HPDE6-E6E7 (cell line): ENCODE measurements at regions not wholly inside any gene's neighbourhood (a gene's known extent, or its start where the extent isn't known, plus 50 kb on each side); places are given as distances from the start of the nearest gene placed in this dataset.

Source experiments
- DNase-seq: peaks from one replicate; pipeline ENCODE4 v3.0.0; 2011; ENCODE audit warnings: missing footprints; ENCODE audit errors: extremely low spot score

- no peak for DNase-seq
These were observed 332.0 kb downstream of the CYRIA start for GRCh38 chr2:16333681-16334080.

GRCh38 chr2:16332681-16333557 lies 332.7 kb downstream of the CYRIA start:
- no peak for DNase-seq

GRCh38 chr2:16331772-16332171 lies 333.9 kb downstream of the CYRIA start:
- DNase-seq = no peak

- no peak for DNase-seq
These were observed 334.7 kb downstream of the CYRIA start for GRCh38 chr2:16330982-16331381.

GRCh38 chr2:16330571-16330970 lies 335.1 kb downstream of the CYRIA start:
- DNase-seq = no peak

- no peak for DNase-seq
These were observed 335.6 kb downstream of the CYRIA start for GRCh38 chr2:16330012-16330411.

- no peak for DNase-seq
These were observed 336.2 kb downstream of the CYRIA start for GRCh38 chr2:16329421-16329820.

GRCh38 chr2:16328521-16329190 lies 337.0 kb downstream of the CYRIA start:
- DNase-seq = no peak

GRCh38 chr2:16327326-16327725 lies 338.3 kb downstream of the CYRIA start:
- no peak for DNase-seq

- no peak for DNase-seq
These were observed 338.8 kb downstream of the CYRIA start for GRCh38 chr2:16326711-16327300.

GRCh38 chr2:16325976-16326510 lies 339.6 kb downstream of the CYRIA start:
- DNase-seq = no peak

GRCh38 chr2:16325016-16325975 lies 340.3 kb downstream of the CYRIA start:
- DNase-seq = no peak

- no peak for DNase-seq
These were observed 341.1 kb downstream of the CYRIA start for GRCh38 chr2:16324544-16324937.

- no peak for DNase-seq
These were observed 341.8 kb downstream of the CYRIA start for GRCh38 chr2:16323551-16324543.

GRCh38 chr2:16323126-16323520 lies 342.5 kb downstream of the CYRIA start:
- DNase-seq = no peak

- no peak for DNase-seq
These were observed 343.1 kb downstream of the CYRIA start for GRCh38 chr2:16322308-16323125.

- no peak for DNase-seq
These were observed 343.8 kb downstream of the CYRIA start for GRCh38 chr2:16321872-16322271.

GRCh38 chr2:16321256-16321655 lies 344.4 kb downstream of the CYRIA start:
- DNase-seq = no peak

GRCh38 chr2:16320716-16321115 lies 344.9 kb downstream of the CYRIA start:
- no peak for DNase-seq
